AG04450 (cell line): ENCODE measurements at regions not wholly inside any gene's neighbourhood (a gene's known extent, or its start where the extent isn't known, plus 50 kb on each side); places are given as distances from the start of the nearest gene placed in this dataset.

ENCODE experiments used
- CTCF ChIA-PET: fragments of 300-600, 350-600 bp; formaldehyde crosslinking; extraction: SDS; loops from one replicate; lab custom pipeline; 2022; ENCODE audit warnings: antibody characterized with exemption, inconsistent platforms; lab: Charles Lee
- POLR2A ChIA-PET: fragments of 350-600 bp; formaldehyde crosslinking; extraction: SDS; loops from one replicate; lab custom pipeline; 2021; ENCODE audit warnings: antibody characterized with exemption, inconsistent platforms; lab: Yijun Ruan, JAX
- DNase-seq: peaks from one replicate; pipeline ENCODE4 v3.0.0-alpha.2; 2011; ENCODE audit warnings: low read depth, low spot score
- H3K27ac ChIP-seq: one replicate; pipeline ENCODE4 v1.5.1; 2012; ENCODE audit warnings: low read depth, low read length, control low read depth
- H3K27me3 ChIP-seq: one replicate; pipeline ENCODE4 v1.6.0; 2012; ENCODE audit warnings: low read length; ENCODE audit not compliant: control insufficient read depth, insufficient read depth
- H3K4me3 ChIP-seq: 2 replicates; pipeline ENCODE4 v1.5.1; 2011; ENCODE audit warnings: mild to moderate bottlenecking, low read depth, low read length, control low read depth
- H3K9me3 ChIP-seq: 2 replicates; pipeline ENCODE4 v1.5.1; 2012; ENCODE audit warnings: low read length; ENCODE audit not compliant: control insufficient read depth, insufficient read depth
- TF ChIP-seq, protein P1 (sequence below): IDR thresholded peaks from 2 replicates; pipeline ENCODE4 v1.5.1; 2011; ENCODE audit warnings: low read depth, low read length, control low read depth, inconsistent platforms

DNA sequence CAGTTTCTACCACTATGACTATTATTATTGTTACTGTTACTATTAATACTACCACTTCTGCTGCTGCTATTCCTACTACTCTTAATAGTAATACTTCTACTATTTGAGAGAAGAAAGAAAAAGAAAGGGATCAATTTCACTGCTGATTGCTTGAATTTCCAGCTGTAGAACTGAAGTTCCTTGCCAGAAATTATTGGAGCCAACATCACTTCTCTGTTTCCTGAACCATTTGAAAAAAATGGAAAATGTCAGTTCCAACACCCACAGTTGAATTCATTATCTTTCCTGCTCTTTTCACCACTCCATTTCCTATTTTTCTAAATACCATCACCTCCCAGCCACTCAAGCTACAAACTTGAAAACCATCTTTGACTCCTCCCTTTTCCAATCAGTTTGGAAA is 54.1 kb upstream of the PIK3C2G start:
- no peak for DNase-seq
- TF ChIP-seq, protein P1, sequence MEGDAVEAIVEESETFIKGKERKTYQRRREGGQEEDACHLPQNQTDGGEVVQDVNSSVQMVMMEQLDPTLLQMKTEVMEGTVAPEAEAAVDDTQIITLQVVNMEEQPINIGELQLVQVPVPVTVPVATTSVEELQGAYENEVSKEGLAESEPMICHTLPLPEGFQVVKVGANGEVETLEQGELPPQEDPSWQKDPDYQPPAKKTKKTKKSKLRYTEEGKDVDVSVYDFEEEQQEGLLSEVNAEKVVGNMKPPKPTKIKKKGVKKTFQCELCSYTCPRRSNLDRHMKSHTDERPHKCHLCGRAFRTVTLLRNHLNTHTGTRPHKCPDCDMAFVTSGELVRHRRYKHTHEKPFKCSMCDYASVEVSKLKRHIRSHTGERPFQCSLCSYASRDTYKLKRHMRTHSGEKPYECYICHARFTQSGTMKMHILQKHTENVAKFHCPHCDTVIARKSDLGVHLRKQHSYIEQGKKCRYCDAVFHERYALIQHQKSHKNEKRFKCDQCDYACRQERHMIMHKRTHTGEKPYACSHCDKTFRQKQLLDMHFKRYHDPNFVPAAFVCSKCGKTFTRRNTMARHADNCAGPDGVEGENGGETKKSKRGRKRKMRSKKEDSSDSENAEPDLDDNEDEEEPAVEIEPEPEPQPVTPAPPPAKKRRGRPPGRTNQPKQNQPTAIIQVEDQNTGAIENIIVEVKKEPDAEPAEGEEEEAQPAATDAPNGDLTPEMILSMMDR: no peak
- H3K9me3 ChIP-seq: no peaks in the 10 kb centered on the region; the same call in 1 of the 2 replicates
- ChIA-PET CTCF (no interaction called here), POLR2A (no interaction called here)
- no peaks in the 10 kb centered on the region for H3K27me3 ChIP-seq
- no peak overlapping the region for H3K27ac ChIP-seq
- no peak overlapping the region for H3K4me3 ChIP-seq

DNA sequence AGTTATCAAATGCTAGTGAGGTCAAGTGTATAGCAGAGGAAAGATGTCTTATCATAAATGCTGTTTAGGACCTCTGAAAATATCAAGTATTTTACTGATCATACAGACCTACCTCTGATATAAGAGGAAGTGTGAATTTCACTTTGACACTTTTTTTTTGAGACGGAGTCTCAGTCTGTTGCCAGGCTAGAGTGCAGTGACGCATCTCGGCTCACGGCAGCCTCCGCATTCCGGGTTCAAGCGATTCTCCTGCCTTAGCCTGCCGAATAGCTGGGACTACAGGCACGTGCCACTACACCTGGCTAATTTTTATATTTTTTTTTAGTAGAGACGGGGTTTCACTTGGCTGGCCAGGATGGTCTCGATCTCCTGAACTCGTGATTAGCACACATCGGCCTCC is 55.1 kb upstream of the PIK3C2G start:
- no peak for DNase-seq
- Histone ChIP-seq H3K27me3 (no peaks in the 10 kb centered on the region), H3K9me3 (no peaks in the 10 kb centered on the region; the same call in 1 of the 2 replicates), H3K27ac (no peak overlapping the region), H3K4me3 (no peak overlapping the region)
- POLR2A ChIA-PET: no interaction called here
- CTCF ChIA-PET: no interaction called here
- TF ChIP-seq, protein P1: no peak

DNA sequence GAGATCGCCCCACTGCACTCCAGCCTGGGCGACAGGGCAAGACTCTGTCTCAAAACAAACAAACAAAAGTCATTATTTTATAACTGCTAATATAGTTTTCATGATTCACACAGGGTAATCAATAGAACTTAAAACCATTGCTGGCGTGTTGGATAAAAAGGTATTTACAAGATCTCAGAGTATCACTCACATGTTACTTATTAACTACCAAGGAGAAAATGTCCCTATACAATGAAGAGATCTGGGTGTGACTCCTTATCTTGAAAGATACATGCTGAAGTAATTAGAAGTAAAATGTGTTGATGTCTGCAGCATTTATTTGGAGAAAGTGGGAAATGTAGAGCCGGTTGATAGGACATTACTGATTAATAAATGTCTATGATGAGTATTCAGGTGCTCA is 57.3 kb upstream of the PIK3C2G start:
- no peak for DNase-seq
- H3K9me3 ChIP-seq: no peaks in the 10 kb centered on the region; the same call in 1 of the 2 replicates
- ChIA-PET POLR2A (no interaction called here), CTCF (no interaction called here)
- H3K27me3 ChIP-seq: no peaks in the 10 kb centered on the region
- TF ChIP-seq, protein P1: no peak
- no peak overlapping the region for H3K4me3 ChIP-seq
- no peak overlapping the region for H3K27ac ChIP-seq

DNA sequence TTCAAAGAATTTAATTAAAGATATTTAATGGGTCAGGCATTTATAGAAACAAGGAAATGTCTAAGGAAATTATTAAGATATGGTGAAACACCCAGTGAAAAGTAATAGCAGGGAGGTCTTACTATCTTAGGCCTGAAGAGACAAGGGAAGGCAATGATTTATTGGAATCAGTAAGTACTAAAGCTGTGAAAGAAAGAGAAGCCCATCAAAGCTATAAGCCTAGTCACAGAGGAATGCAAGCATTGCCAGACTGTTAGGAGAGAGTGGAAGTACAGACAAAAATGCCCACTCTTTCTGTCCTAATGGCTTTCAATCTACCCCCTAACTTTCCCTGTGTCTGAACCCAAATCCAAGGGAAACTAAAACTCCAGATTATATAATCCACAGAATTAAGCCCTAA is 69.2 kb upstream of the PIK3C2G start:
- ChIA-PET CTCF (no interaction called here), POLR2A (no interaction called here)
- TF ChIP-seq, protein P1: no peak
- H3K9me3 ChIP-seq: no peaks in the 10 kb centered on the region
- no peaks in the 10 kb centered on the region for H3K27me3 ChIP-seq
- no peak overlapping the region for H3K4me3 ChIP-seq
- H3K27ac ChIP-seq: no peak overlapping the region
- no peak for DNase-seq

DNA sequence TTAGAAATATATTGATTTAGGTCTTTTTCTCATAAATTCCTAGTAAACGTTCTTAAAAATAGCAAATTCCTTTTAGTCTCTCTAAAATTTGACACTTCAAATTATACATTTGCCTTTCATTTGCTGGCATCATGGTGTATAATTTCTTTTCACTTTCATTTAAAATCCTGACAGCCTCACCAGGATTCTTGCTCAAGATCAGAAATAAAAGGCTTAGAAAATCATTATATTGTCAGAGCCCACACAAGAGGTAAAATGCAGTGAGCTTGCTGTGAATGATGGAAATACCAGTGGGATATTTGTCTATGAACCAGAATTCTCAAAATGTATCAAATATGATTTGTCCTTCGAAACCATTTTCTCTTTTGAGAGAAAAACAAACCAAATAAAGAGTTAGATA is 78.2 kb upstream of the PIK3C2G start:
- ChIA-PET CTCF (no interaction called here), POLR2A (no interaction called here)
- Histone ChIP-seq H3K4me3 (no peak overlapping the region), H3K27me3 (no peaks in the 10 kb centered on the region), H3K27ac (no peak overlapping the region), H3K9me3 (no peaks in the 10 kb centered on the region)
- TF ChIP-seq, protein P1: no peak
- no peak for DNase-seq
